ENCODE measurements at regions not wholly inside any gene's neighbourhood (a gene's known extent, or its start where the extent isn't known, plus 50 kb on each side); places are given as distances from the start of the nearest gene placed in this dataset.
"Not testable (repeated sequence)": the region's sequence is repeated elsewhere in the genome, so short reads cannot be mapped to it uniquely, and the experiment has no call there.

DNA sequence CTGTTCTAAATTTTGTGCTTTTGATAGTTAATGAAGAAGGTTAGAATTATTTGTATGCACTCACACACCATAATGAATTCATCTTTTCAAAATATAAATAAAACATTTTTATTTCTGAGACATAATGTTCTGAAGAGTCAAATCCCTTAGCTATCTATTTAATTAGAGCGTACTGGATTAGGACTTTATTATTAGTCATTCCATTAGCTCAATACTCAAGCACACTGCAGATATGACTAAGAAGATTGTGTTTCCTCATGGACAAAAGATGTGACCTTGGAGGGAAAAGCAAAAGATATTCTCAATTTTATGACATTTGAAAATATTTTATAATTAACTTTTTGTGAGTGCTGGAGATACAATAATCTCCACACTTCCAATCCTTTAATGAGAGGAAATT, 666.4 kb downstream of the CD109 start:
- Histone ChIP-seq H3K4me1 (ENCODE audit: control insufficient read depth, low read depth, low read length) (no peaks in the 10 kb centered on the region), H2BK15ac (replicated peaks; ENCODE audit: low read depth) (no peak overlapping the region), H2BK5ac (ENCODE audit: low read length) (no peak overlapping the region), H3K23ac (ENCODE audit: low read length) (no peak overlapping the region), H3K79me1 (ENCODE audit: low read length) (no peaks in the 10 kb centered on the region), H3K9ac (ENCODE audit: low read length) (no peak overlapping the region), H3K79me2 (ENCODE audit: control insufficient read depth, insufficient read depth, low read length) (no peaks in the 10 kb centered on the region), H2BK120ac (ENCODE audit: low read depth, low read length) (no peak overlapping the region), H3K4ac (ENCODE audit: low read depth, low read length) (no peak overlapping the region), H4K8ac (ENCODE audit: low read depth, low read length) (no peak overlapping the region), H3K4me3 (ENCODE audit: low read length) (no peak overlapping the region), H3K27ac (ENCODE audit: low read depth, low read length) (no peak overlapping the region), H3K27me3 (ENCODE audit: insufficient read depth, low read length, poor library complexity) (no peaks in the 10 kb centered on the region), H2AK5ac (ENCODE audit: low read length) (no peak overlapping the region), H3K4me2 (ENCODE audit: low read length) (no peak overlapping the region), H3K36me3 (ENCODE audit: control insufficient read depth, insufficient read depth, low read length) (no peaks in the 10 kb centered on the region), H4K5ac (ENCODE audit: low read length) (no peak overlapping the region), H3K18ac (ENCODE audit: low read length) (no peak overlapping the region), H3K56ac (ENCODE audit: low read length) (no peak overlapping the region)
- no CpG with 5 or more reads among the region's 1 CpG for WGBS (ENCODE audit: extremely low coverage, insufficient coverage, low lambda C conversion rate)
- DNase-seq, result no peak

GRCh38 chr6:74357321-74357720, 661.3 kb downstream of the CD109 start:
- H3K56ac ChIP-seq (ENCODE audit: low read length), result no peak overlapping the region
- no CpG with 5 or more reads among the region's 4 CpGs for WGBS (ENCODE audit: extremely low coverage, insufficient coverage, low lambda C conversion rate)
- no peaks in the 10 kb centered on the region for H3K27me3 ChIP-seq (ENCODE audit: insufficient read depth, low read length, poor library complexity)
- H3K4me1 ChIP-seq (ENCODE audit: control insufficient read depth, low read depth, low read length), result no peaks in the 10 kb centered on the region
- H3K79me2 ChIP-seq (ENCODE audit: control insufficient read depth, insufficient read depth, low read length), result no peaks in the 10 kb centered on the region
- H3K36me3 ChIP-seq (ENCODE audit: control insufficient read depth, insufficient read depth, low read length), result no peaks in the 10 kb centered on the region
- H4K8ac ChIP-seq (ENCODE audit: low read depth, low read length), result no peak overlapping the region
- H2BK15ac ChIP-seq (replicated peaks; ENCODE audit: low read depth), result no peak overlapping the region
- no peak overlapping the region for H3K23ac ChIP-seq (ENCODE audit: low read length)
- DNase-seq, result peak; percentile 33
- no peak overlapping the region for H3K4me2 ChIP-seq (ENCODE audit: low read length)
- H2BK5ac ChIP-seq (ENCODE audit: low read length), result no peak overlapping the region
- no peak overlapping the region for H2BK120ac ChIP-seq (ENCODE audit: low read depth, low read length)
- H2AK5ac ChIP-seq (ENCODE audit: low read length), result no peak overlapping the region
- no peak overlapping the region for H3K27ac ChIP-seq (ENCODE audit: low read depth, low read length)
- no peaks in the 10 kb centered on the region for H3K79me1 ChIP-seq (ENCODE audit: low read length)
- no peak overlapping the region for H3K18ac ChIP-seq (ENCODE audit: low read length)
- no peak overlapping the region for H4K5ac ChIP-seq (ENCODE audit: low read length)
- H3K9ac ChIP-seq (ENCODE audit: low read length), result no peak overlapping the region
- H3K4me3 ChIP-seq (ENCODE audit: low read length), result no peak overlapping the region
- H3K4ac ChIP-seq (ENCODE audit: low read depth, low read length), result no peak overlapping the region

GRCh38 chr6:74356391-74356790, 660.4 kb downstream of the CD109 start:
- Histone ChIP-seq H3K4ac (ENCODE audit: low read depth, low read length) (no peak overlapping the region), H3K36me3 (ENCODE audit: control insufficient read depth, insufficient read depth, low read length) (no peaks in the 10 kb centered on the region), H4K8ac (ENCODE audit: low read depth, low read length) (no peak overlapping the region), H3K27ac (ENCODE audit: low read depth, low read length) (no peak overlapping the region), H4K5ac (ENCODE audit: low read length) (no peak overlapping the region), H2BK5ac (ENCODE audit: low read length) (no peak overlapping the region), H3K4me1 (ENCODE audit: control insufficient read depth, low read depth, low read length) (no peaks in the 10 kb centered on the region), H3K79me1 (ENCODE audit: low read length) (no peaks in the 10 kb centered on the region), H3K18ac (ENCODE audit: low read length) (no peak overlapping the region), H2BK120ac (ENCODE audit: low read depth, low read length) (no peak overlapping the region), H3K56ac (ENCODE audit: low read length) (no peak overlapping the region), H2AK5ac (ENCODE audit: low read length) (no peak overlapping the region), H3K4me3 (ENCODE audit: low read length) (no peak overlapping the region), H3K79me2 (ENCODE audit: control insufficient read depth, insufficient read depth, low read length) (no peaks in the 10 kb centered on the region), H3K27me3 (ENCODE audit: insufficient read depth, low read length, poor library complexity) (no peaks in the 10 kb centered on the region), H2BK15ac (replicated peaks; ENCODE audit: low read depth) (no peak overlapping the region), H3K4me2 (ENCODE audit: low read length) (no peak overlapping the region), H3K9ac (ENCODE audit: low read length) (no peak overlapping the region), H3K23ac (ENCODE audit: low read length) (no peak overlapping the region)
- WGBS (ENCODE audit: extremely low coverage, insufficient coverage, low lambda C conversion rate), result no CpG with 5 or more reads among the region's 2 CpGs
- DNase-seq, result peak; percentile 74

GRCh38 chr6:74346936-74347535, 651.0 kb downstream of the CD109 start:
- Histone ChIP-seq H3K79me2 (ENCODE audit: control insufficient read depth, insufficient read depth, low read length) (no peaks in the 10 kb centered on the region), H4K8ac (ENCODE audit: low read depth, low read length) (no peak overlapping the region), H3K36me3 (ENCODE audit: control insufficient read depth, insufficient read depth, low read length) (no peaks in the 10 kb centered on the region), H3K27ac (ENCODE audit: low read depth, low read length) (no peak overlapping the region), H3K56ac (ENCODE audit: low read length) (no peak overlapping the region), H3K79me1 (ENCODE audit: low read length) (no peaks in the 10 kb centered on the region), H3K4ac (ENCODE audit: low read depth, low read length) (no peak overlapping the region), H3K9ac (ENCODE audit: low read length) (no peak overlapping the region), H3K4me2 (ENCODE audit: low read length) (no peak overlapping the region), H3K18ac (ENCODE audit: low read length) (no peak overlapping the region), H3K4me3 (ENCODE audit: low read length) (no peak overlapping the region), H3K4me1 (ENCODE audit: control insufficient read depth, low read depth, low read length) (no peaks in the 10 kb centered on the region), H3K27me3 (ENCODE audit: insufficient read depth, low read length, poor library complexity) (no peaks in the 10 kb centered on the region), H4K5ac (ENCODE audit: low read length) (no peak overlapping the region), H2BK15ac (replicated peaks; ENCODE audit: low read depth) (no peak overlapping the region), H2AK5ac (ENCODE audit: low read length) (no peak overlapping the region), H2BK5ac (ENCODE audit: low read length) (no peak overlapping the region), H3K23ac (ENCODE audit: low read length) (no peak overlapping the region), H2BK120ac (ENCODE audit: low read depth, low read length) (no peak overlapping the region)
- DNase-seq, result no peak
- no CpG with 5 or more reads among the region's 4 CpGs for WGBS (ENCODE audit: extremely low coverage, insufficient coverage, low lambda C conversion rate)

- no peaks in the 10 kb centered on the region for H3K4me1 ChIP-seq (ENCODE audit: control insufficient read depth, low read depth, low read length)
- no peak overlapping the region for H4K8ac ChIP-seq (ENCODE audit: low read depth, low read length)
- no peak overlapping the region for H2BK120ac ChIP-seq (ENCODE audit: low read depth, low read length)
- H2AK5ac ChIP-seq (ENCODE audit: low read length), result no peak overlapping the region
- H3K36me3 ChIP-seq (ENCODE audit: control insufficient read depth, insufficient read depth, low read length), result no peaks in the 10 kb centered on the region
- no peak overlapping the region for H3K56ac ChIP-seq (ENCODE audit: low read length)
- H4K5ac ChIP-seq (ENCODE audit: low read length), result no peak overlapping the region
- no peaks in the 10 kb centered on the region for H3K27me3 ChIP-seq (ENCODE audit: insufficient read depth, low read length, poor library complexity)
- H3K9ac ChIP-seq (ENCODE audit: low read length), result no peak overlapping the region
- no CpG with 5 or more reads among the region's 3 CpGs for WGBS (ENCODE audit: extremely low coverage, insufficient coverage, low lambda C conversion rate)
- no peak overlapping the region for H3K4me2 ChIP-seq (ENCODE audit: low read length)
- no peak overlapping the region for H3K18ac ChIP-seq (ENCODE audit: low read length)
- H3K4me3 ChIP-seq (ENCODE audit: low read length), result no peak overlapping the region
- H3K27ac ChIP-seq (ENCODE audit: low read depth, low read length), result no peak overlapping the region
- H2BK5ac ChIP-seq (ENCODE audit: low read length), result no peak overlapping the region
- DNase-seq, result no peak
- no peaks in the 10 kb centered on the region for H3K79me1 ChIP-seq (ENCODE audit: low read length)
- H3K23ac ChIP-seq (ENCODE audit: low read length), result no peak overlapping the region
- H2BK15ac ChIP-seq (replicated peaks; ENCODE audit: low read depth), result no peak overlapping the region
- H3K79me2 ChIP-seq (ENCODE audit: control insufficient read depth, insufficient read depth, low read length), result no peaks in the 10 kb centered on the region
- no peak overlapping the region for H3K4ac ChIP-seq (ENCODE audit: low read depth, low read length)
Observed at GRCh38 chr6:74343804-74344203, 647.8 kb downstream of the CD109 start.

- H3K27me3 ChIP-seq (ENCODE audit: insufficient read depth, low read length, poor library complexity); H2BK15ac ChIP-seq (replicated peaks; ENCODE audit: low read depth); H3K56ac ChIP-seq (ENCODE audit: low read length); H3K23ac ChIP-seq (ENCODE audit: low read length); H2BK120ac ChIP-seq (ENCODE audit: low read depth, low read length); DNase-seq; H3K4me1 ChIP-seq (ENCODE audit: control insufficient read depth, low read depth, low read length); H3K79me2 ChIP-seq (ENCODE audit: control insufficient read depth, insufficient read depth, low read length); H4K5ac ChIP-seq (ENCODE audit: low read length); H3K4me2 ChIP-seq (ENCODE audit: low read length); H3K4me3 ChIP-seq (ENCODE audit: low read length); H3K18ac ChIP-seq (ENCODE audit: low read length); H3K4ac ChIP-seq (ENCODE audit: low read depth, low read length); H2AK5ac ChIP-seq (ENCODE audit: low read length); H3K79me1 ChIP-seq (ENCODE audit: low read length); H3K36me3 ChIP-seq (ENCODE audit: control insufficient read depth, insufficient read depth, low read length); H2BK5ac ChIP-seq (ENCODE audit: low read length); H3K27ac ChIP-seq (ENCODE audit: low read depth, low read length); H3K9ac ChIP-seq (ENCODE audit: low read length); H4K8ac ChIP-seq (ENCODE audit: low read depth, low read length): not testable (repeated sequence)
- no CpG with 5 or more reads among the region's 6 CpGs for WGBS (ENCODE audit: extremely low coverage, insufficient coverage, low lambda C conversion rate)
Observed at GRCh38 chr6:74343321-74343720, 647.3 kb downstream of the CD109 start.
